Cortex of kidney (tissue), 1 donor: ENCODE measurements at regions not wholly inside any gene's neighbourhood (a gene's known extent, or its start where the extent isn't known, plus 50 kb on each side); places are given as distances from the start of the nearest gene placed in this dataset.

Experiments
- DNase-seq: peaks from one replicate; lab custom pipeline; 2025; lab: John Stamatoyannopoulos, UW

GRCh38 chr3:177818712-177819240, 621.5 kb upstream of the TBL1XR1 start:
- DNase-seq: no peak

- no peak for DNase-seq
Observed at GRCh38 chr3:177820683-177821316, 623.5 kb upstream of the TBL1XR1 start.

GRCh38 chr3:177822681-177823096, 625.4 kb upstream of the TBL1XR1 start:
- DNase-seq: no peak

- DNase-seq: no peak
Observed at GRCh38 chr3:177823701-177824189, 626.5 kb upstream of the TBL1XR1 start.

GRCh38 chr3:177824190-177824786, 627.0 kb upstream of the TBL1XR1 start:
- DNase-seq: no peak

GRCh38 chr3:177824841-177825240, 627.6 kb upstream of the TBL1XR1 start:
- DNase-seq: no peak

- DNase-seq: no peak
Observed at GRCh38 chr3:177826253-177826652, 629.0 kb upstream of the TBL1XR1 start.

GRCh38 chr3:177827511-177828207, 630.4 kb upstream of the TBL1XR1 start:
- no peak for DNase-seq

GRCh38 chr3:177828208-177828565, 630.9 kb upstream of the TBL1XR1 start:
- DNase-seq: no peak

GRCh38 chr3:177830411-177830849, 633.1 kb upstream of the TBL1XR1 start:
- no peak for DNase-seq

GRCh38 chr3:177831361-177831760, 634.1 kb upstream of the TBL1XR1 start:
- no peak for DNase-seq

GRCh38 chr3:177832880-177833279, 635.6 kb upstream of the TBL1XR1 start:
- no peak for DNase-seq

GRCh38 chr3:177833332-177833731, 636.0 kb upstream of the TBL1XR1 start:
- no peak for DNase-seq

- DNase-seq: no peak
Observed at GRCh38 chr3:177835008-177835407, 637.7 kb upstream of the TBL1XR1 start.

GRCh38 chr3:177835917-177836316, 638.6 kb upstream of the TBL1XR1 start:
- no peak for DNase-seq

GRCh38 chr3:177836671-177837070, 639.4 kb upstream of the TBL1XR1 start:
- no peak for DNase-seq

- DNase-seq: no peak
Observed at GRCh38 chr3:177837951-177838655, 640.8 kb upstream of the TBL1XR1 start.

- DNase-seq: no peak
Observed at GRCh38 chr3:177838766-177839350, 641.6 kb upstream of the TBL1XR1 start.

- no peak for DNase-seq
Observed at GRCh38 chr3:177842302-177842701, 645.0 kb upstream of the TBL1XR1 start.

GRCh38 chr3:177842743-177843734, 645.8 kb upstream of the TBL1XR1 start:
- DNase-seq: no peak
